ENCODE measurements at regions not wholly inside any gene's neighbourhood (a gene's known extent, or its start where the extent isn't known, plus 50 kb on each side); places are given as distances from the start of the nearest gene placed in this dataset.

- H3K4me3 ChIP-seq (ENCODE audit: low read depth in 1 of 2, low read length in 2 of 2) = no peak overlapping the region
- no peak overlapping the region for H3K27ac ChIP-seq (ENCODE audit: low read length)
- no peaks in the 10 kb centered on the region for H3K4me1 ChIP-seq (ENCODE audit: control insufficient read depth in 1 of 2, insufficient read depth in 2 of 2, low read length in 2 of 2)
- no peaks in the 10 kb centered on the region for H3K9me3 ChIP-seq (ENCODE audit: control insufficient read depth in 1 of 2, low read length in 2 of 2)
- no peaks in the 10 kb centered on the region for H3K36me3 ChIP-seq (ENCODE audit: control insufficient read depth in 1 of 2, insufficient read depth in 2 of 2, low read length in 2 of 2)
- H3K27me3 ChIP-seq (ENCODE audit: low read depth, low read length) = no peaks in the 10 kb centered on the region
Observed at GRCh38 chr1:204756349-204756748, 70.8 kb upstream of the LRRN2 start.

GRCh38 chr1:204756811-204757210, 71.3 kb upstream of the LRRN2 start:
- Histone ChIP-seq H3K27ac (ENCODE audit: low read length) (no peak overlapping the region), H3K36me3 (ENCODE audit: control insufficient read depth in 1 of 2, insufficient read depth in 2 of 2, low read length in 2 of 2) (no peaks in the 10 kb centered on the region), H3K9me3 (ENCODE audit: control insufficient read depth in 1 of 2, low read length in 2 of 2) (no peaks in the 10 kb centered on the region), H3K4me1 (ENCODE audit: control insufficient read depth in 1 of 2, insufficient read depth in 2 of 2, low read length in 2 of 2) (no peaks in the 10 kb centered on the region), H3K27me3 (ENCODE audit: low read depth, low read length) (no peaks in the 10 kb centered on the region), H3K4me3 (ENCODE audit: low read depth in 1 of 2, low read length in 2 of 2) (no peak overlapping the region)

- peaks cover 0 to 2% of the 10 kb centered on the region in 2 donors for H3K4me1 ChIP-seq (ENCODE audit: control insufficient read depth in 1 of 2, insufficient read depth in 2 of 2, low read length in 2 of 2)
- no peak overlapping the region for H3K4me3 ChIP-seq (ENCODE audit: low read depth in 1 of 2, low read length in 2 of 2)
- no peaks in the 10 kb centered on the region for H3K36me3 ChIP-seq (ENCODE audit: control insufficient read depth in 1 of 2, insufficient read depth in 2 of 2, low read length in 2 of 2)
- no peaks in the 10 kb centered on the region for H3K9me3 ChIP-seq (ENCODE audit: control insufficient read depth in 1 of 2, low read length in 2 of 2)
- no peaks in the 10 kb centered on the region for H3K27me3 ChIP-seq (ENCODE audit: low read depth, low read length)
- H3K27ac ChIP-seq (ENCODE audit: low read length) = no peak overlapping the region
Observed at GRCh38 chr1:204758601-204759000, 73.1 kb upstream of the LRRN2 start.

DNA sequence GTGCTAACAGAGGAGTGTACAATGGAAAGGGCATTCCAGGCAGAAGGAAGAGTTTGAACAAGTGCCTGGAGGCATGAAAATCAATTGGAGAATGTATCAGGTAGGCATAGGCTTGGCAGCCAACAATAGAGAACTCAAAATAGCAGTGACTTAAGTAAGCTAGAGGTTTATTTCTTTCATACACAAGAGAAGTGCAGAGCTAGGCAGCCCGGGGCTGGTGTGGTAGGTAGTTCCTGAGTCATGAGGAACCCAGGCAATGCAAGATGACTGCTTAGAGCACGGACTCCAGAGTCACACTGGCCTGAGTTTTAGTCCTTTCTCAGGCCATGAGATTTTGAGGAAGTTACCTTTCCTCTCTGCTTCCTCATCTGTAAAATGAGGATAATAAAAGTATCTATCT, 74.8 kb upstream of the LRRN2 start:
- Histone ChIP-seq H3K27ac (ENCODE audit: low read length) (no peak overlapping the region), H3K9me3 (ENCODE audit: control insufficient read depth in 1 of 2, low read length in 2 of 2) (no peaks in the 10 kb centered on the region), H3K4me1 (ENCODE audit: control insufficient read depth in 1 of 2, insufficient read depth in 2 of 2, low read length in 2 of 2) (peaks cover 0 to 9% of the 10 kb centered on the region in 2 donors), H3K36me3 (ENCODE audit: control insufficient read depth in 1 of 2, insufficient read depth in 2 of 2, low read length in 2 of 2) (no peaks in the 10 kb centered on the region), H3K4me3 (ENCODE audit: low read depth in 1 of 2, low read length in 2 of 2) (no peak overlapping the region), H3K27me3 (ENCODE audit: low read depth, low read length) (no peaks in the 10 kb centered on the region)

- Histone ChIP-seq H3K36me3 (ENCODE audit: control insufficient read depth in 1 of 2, insufficient read depth in 2 of 2, low read length in 2 of 2) (no peaks in the 10 kb centered on the region), H3K27ac (ENCODE audit: low read length) (no peak overlapping the region), H3K9me3 (ENCODE audit: control insufficient read depth in 1 of 2, low read length in 2 of 2) (no peaks in the 10 kb centered on the region), H3K27me3 (ENCODE audit: low read depth, low read length) (no peaks in the 10 kb centered on the region), H3K4me1 (ENCODE audit: control insufficient read depth in 1 of 2, insufficient read depth in 2 of 2, low read length in 2 of 2) (peaks cover 0 to 9% of the 10 kb centered on the region in 2 donors), H3K4me3 (ENCODE audit: low read depth in 1 of 2, low read length in 2 of 2) (no peak overlapping the region)
Observed at GRCh38 chr1:204760757-204761156, 75.2 kb upstream of the LRRN2 start.

- Histone ChIP-seq H3K4me3 (ENCODE audit: low read depth in 1 of 2, low read length in 2 of 2) (no peak overlapping the region), H3K27me3 (ENCODE audit: low read depth, low read length) (no peaks in the 10 kb centered on the region), H3K4me1 (ENCODE audit: control insufficient read depth in 1 of 2, insufficient read depth in 2 of 2, low read length in 2 of 2) (peaks cover 0 to 9% of the 10 kb centered on the region in 2 donors), H3K36me3 (ENCODE audit: control insufficient read depth in 1 of 2, insufficient read depth in 2 of 2, low read length in 2 of 2) (no peaks in the 10 kb centered on the region), H3K9me3 (ENCODE audit: control insufficient read depth in 1 of 2, low read length in 2 of 2) (no peaks in the 10 kb centered on the region), H3K27ac (ENCODE audit: low read length) (no peak overlapping the region)
Observed at GRCh38 chr1:204763773-204764427, 78.4 kb upstream of the LRRN2 start.

DNA sequence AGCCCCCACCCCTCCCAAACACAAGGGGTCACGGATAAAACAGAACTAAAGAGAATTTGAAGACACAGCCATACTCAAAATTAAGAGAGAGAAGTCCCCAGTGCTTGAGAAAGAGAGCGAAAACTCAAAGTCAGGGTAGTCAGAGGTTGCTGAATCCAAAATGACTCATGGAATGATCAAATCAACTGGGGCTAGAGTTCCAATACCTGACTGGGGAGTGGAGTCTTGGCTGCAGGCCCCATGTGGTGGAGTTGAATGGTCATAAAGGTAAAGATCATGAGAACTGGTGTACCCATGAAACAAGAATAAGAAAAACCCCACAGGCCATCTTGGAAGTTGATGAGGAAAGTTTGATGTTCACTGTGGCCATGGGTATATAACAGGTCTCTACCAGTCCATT, 84.5 kb upstream of the LRRN2 start:
- no peaks in the 10 kb centered on the region for H3K4me1 ChIP-seq (ENCODE audit: control insufficient read depth in 1 of 2, insufficient read depth in 2 of 2, low read length in 2 of 2)
- no peak overlapping the region for H3K4me3 ChIP-seq (ENCODE audit: low read depth in 1 of 2, low read length in 2 of 2)
- no peaks in the 10 kb centered on the region for H3K9me3 ChIP-seq (ENCODE audit: control insufficient read depth in 1 of 2, low read length in 2 of 2)
- H3K36me3 ChIP-seq (ENCODE audit: control insufficient read depth in 1 of 2, insufficient read depth in 2 of 2, low read length in 2 of 2) = no peaks in the 10 kb centered on the region
- H3K27me3 ChIP-seq (ENCODE audit: low read depth, low read length) = no peaks in the 10 kb centered on the region
- H3K27ac ChIP-seq (ENCODE audit: low read length) = no peak overlapping the region

- no peaks in the 10 kb centered on the region for H3K27me3 ChIP-seq (ENCODE audit: low read depth, low read length)
Observed at GRCh38 chr1:204771358-204771757, 85.8 kb upstream of the LRRN2 start.

DNA sequence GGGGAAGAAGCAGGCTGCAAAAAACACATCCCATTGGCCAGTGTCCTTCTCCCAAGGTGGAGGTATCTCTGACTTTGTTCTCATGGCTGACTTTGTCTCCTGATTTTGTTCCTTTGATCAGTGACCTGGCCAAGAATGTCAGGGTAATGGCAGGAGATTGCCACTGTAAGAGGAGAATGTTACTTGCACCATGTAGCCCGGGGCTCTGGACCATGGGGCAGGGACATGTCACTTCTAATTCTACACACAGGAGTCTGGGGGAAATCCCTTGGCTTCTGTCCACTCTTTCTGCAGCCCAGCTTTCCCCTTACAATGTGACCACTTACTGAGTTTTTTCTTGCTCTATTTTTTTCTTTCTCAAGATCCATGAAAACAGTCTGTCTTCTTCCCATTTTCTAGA, 87.7 kb upstream of the LRRN2 start:
- Histone ChIP-seq H3K4me1 (ENCODE audit: control insufficient read depth in 1 of 2, insufficient read depth in 2 of 2, low read length in 2 of 2) (no peaks in the 10 kb centered on the region), H3K36me3 (ENCODE audit: control insufficient read depth in 1 of 2, insufficient read depth in 2 of 2, low read length in 2 of 2) (no peaks in the 10 kb centered on the region), H3K27me3 (ENCODE audit: low read depth, low read length) (no peaks in the 10 kb centered on the region), H3K9me3 (ENCODE audit: control insufficient read depth in 1 of 2, low read length in 2 of 2) (no peaks in the 10 kb centered on the region), H3K4me3 (ENCODE audit: low read depth in 1 of 2, low read length in 2 of 2) (no peak overlapping the region), H3K27ac (ENCODE audit: low read length) (no peak overlapping the region)

More at GRCh38 chr1:204771358-204771757, 85.8 kb upstream of the LRRN2 start:
- Histone ChIP-seq H3K27ac (ENCODE audit: low read length) (no peak overlapping the region), H3K4me1 (ENCODE audit: control insufficient read depth in 1 of 2, insufficient read depth in 2 of 2, low read length in 2 of 2) (no peaks in the 10 kb centered on the region), H3K9me3 (ENCODE audit: control insufficient read depth in 1 of 2, low read length in 2 of 2) (no peaks in the 10 kb centered on the region), H3K36me3 (ENCODE audit: control insufficient read depth in 1 of 2, insufficient read depth in 2 of 2, low read length in 2 of 2) (no peaks in the 10 kb centered on the region), H3K4me3 (ENCODE audit: low read depth in 1 of 2, low read length in 2 of 2) (no peak overlapping the region)

DNA sequence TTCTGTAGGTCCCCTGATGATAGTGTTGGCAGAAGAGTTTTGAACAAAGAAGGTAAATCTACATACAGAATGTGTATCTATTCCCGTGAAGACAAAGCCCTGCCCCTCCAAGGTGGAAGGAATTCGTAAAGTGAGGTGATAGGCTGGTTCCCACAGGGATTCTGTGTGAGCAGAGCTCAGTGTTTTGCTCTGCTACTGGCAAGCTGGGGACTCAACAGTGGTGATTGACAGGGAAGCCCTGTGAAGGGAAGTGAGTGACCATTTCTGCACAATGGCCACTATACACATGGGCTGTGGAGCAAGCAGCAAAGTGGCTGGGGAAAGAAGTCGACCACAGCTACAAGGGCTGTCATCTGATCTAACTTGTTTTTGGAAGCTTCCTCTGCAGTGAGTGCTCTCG, 90.0 kb upstream of the LRRN2 start:
- no peak overlapping the region for H3K27ac ChIP-seq (ENCODE audit: low read length)
- no peaks in the 10 kb centered on the region for H3K4me1 ChIP-seq (ENCODE audit: control insufficient read depth in 1 of 2, insufficient read depth in 2 of 2, low read length in 2 of 2)
- no peak overlapping the region for H3K4me3 ChIP-seq (ENCODE audit: low read depth in 1 of 2, low read length in 2 of 2)
- H3K27me3 ChIP-seq (ENCODE audit: low read depth, low read length) = no peaks in the 10 kb centered on the region
- H3K36me3 ChIP-seq (ENCODE audit: control insufficient read depth in 1 of 2, insufficient read depth in 2 of 2, low read length in 2 of 2) = no peaks in the 10 kb centered on the region
- H3K9me3 ChIP-seq (ENCODE audit: control insufficient read depth in 1 of 2, low read length in 2 of 2) = no peaks in the 10 kb centered on the region

- no peaks in the 10 kb centered on the region for H3K27me3 ChIP-seq (ENCODE audit: low read depth, low read length)
- no peak overlapping the region for H3K27ac ChIP-seq (ENCODE audit: low read length)
- no peaks in the 10 kb centered on the region for H3K36me3 ChIP-seq (ENCODE audit: control insufficient read depth in 1 of 2, insufficient read depth in 2 of 2, low read length in 2 of 2)
- H3K4me1 ChIP-seq (ENCODE audit: control insufficient read depth in 1 of 2, insufficient read depth in 2 of 2, low read length in 2 of 2) = no peaks in the 10 kb centered on the region
- H3K4me3 ChIP-seq (ENCODE audit: low read depth in 1 of 2, low read length in 2 of 2) = no peak overlapping the region
- H3K9me3 ChIP-seq (ENCODE audit: control insufficient read depth in 1 of 2, low read length in 2 of 2) = no peaks in the 10 kb centered on the region
Observed at GRCh38 chr1:204777591-204777990, 92.1 kb upstream of the LRRN2 start.

- Histone ChIP-seq H3K4me1 (ENCODE audit: control insufficient read depth in 1 of 2, insufficient read depth in 2 of 2, low read length in 2 of 2) (no peaks in the 10 kb centered on the region), H3K36me3 (ENCODE audit: control insufficient read depth in 1 of 2, insufficient read depth in 2 of 2, low read length in 2 of 2) (no peaks in the 10 kb centered on the region), H3K9me3 (ENCODE audit: control insufficient read depth in 1 of 2, low read length in 2 of 2) (no peaks in the 10 kb centered on the region), H3K27ac (ENCODE audit: low read length) (no peak overlapping the region), H3K4me3 (ENCODE audit: low read depth in 1 of 2, low read length in 2 of 2) (no peak overlapping the region), H3K27me3 (ENCODE audit: low read depth, low read length) (no peaks in the 10 kb centered on the region)
Observed at GRCh38 chr1:204780630-204781029, 90.0 kb upstream of the NFASC start.
